Lower leg skin (tissue), 3 donors: ENCODE measurements at regions not wholly inside any gene's neighbourhood (a gene's known extent, or its start where the extent isn't known, plus 50 kb on each side); places are given as distances from the start of the nearest gene placed in this dataset.

ENCODE experiments used
- CTCF ChIP-seq, 3 donors: fragments of 450-650 bp; IDR thresholded peaks; one replicate each; pipeline ENCODE4 v1.5.1; 2016; ENCODE audit warnings: antibody characterized with exemption in 3 of 3, mild to moderate bottlenecking in 3 of 3, moderate library complexity in 2 of 3
- POLR2A ChIP-seq, 2 donors: fragments of 450-650 bp; IDR thresholded peaks; one replicate each; pipeline ENCODE4 v1.6.1; 2016 to 2017; ENCODE audit warnings: antibody characterized with exemption in 2 of 2, mild to moderate bottlenecking in 1 of 2, moderate library complexity in 1 of 2

GRCh38 chr2:200735061-200735460 is 76.6 kb upstream of the BZW1 start:
- no peak for TF ChIP-seq CTCF (IDR thresholded peaks at IDR 0.05)
- TF ChIP-seq POLR2A (IDR thresholded peaks at IDR 0.05), result no peak
